Vagina (tissue), 2 donors: ENCODE measurements at regions not wholly inside any gene's neighbourhood (a gene's known extent, or its start where the extent isn't known, plus 50 kb on each side); places are given as distances from the start of the nearest gene placed in this dataset.
"Not testable (repeated sequence)": the region's sequence is repeated elsewhere in the genome, so short reads cannot be mapped to it uniquely, and the experiment has no call there.

Experiments used
- CTCF ChIP-seq, 3 experiments: fragments of 450-650 bp in 2 of 3; fragments of 200-600 bp in 1 of 3; sonication (generic) in 1 of 3; IDR thresholded peaks; one replicate each; pipeline ENCODE4 v1.5.1; 2017 to 2019; ENCODE audit warnings: antibody characterized with exemption in 3 of 3, mild to moderate bottlenecking in 2 of 3, moderate library complexity in 2 of 3
- POLR2A ChIP-seq, 2 donors: fragments of 450-650 bp; IDR thresholded peaks; one replicate each; pipeline ENCODE4 v1.6.1; 2017; ENCODE audit warnings: antibody characterized with exemption in 2 of 2, mild to moderate bottlenecking in 2 of 2, moderate library complexity in 2 of 2

GRCh38 chr7:125061083-125061745, 131.6 kb upstream of the POT1 start:
- not testable (repeated sequence) for TF ChIP-seq CTCF, POLR2A (IDR thresholded peaks at IDR 0.05)
